Stomach smooth muscle (tissue), 2 donors: ENCODE measurements at regions not wholly inside any gene's neighbourhood (a gene's known extent, or its start where the extent isn't known, plus 50 kb on each side); places are given as distances from the start of the nearest gene placed in this dataset.

ENCODE experiments used
- H3K27ac ChIP-seq: one replicate; pipeline ENCODE4 v1.7.0; 2013; ENCODE audit warnings: mild to moderate bottlenecking, low read length, inconsistent platforms
- H3K27me3 ChIP-seq, 2 donors: one replicate each; pipeline ENCODE4 v1.7.0; 2013; ENCODE audit warnings: low read length in 2 of 2; ENCODE audit not compliant: insufficient read depth in 2 of 2, control insufficient read depth in 1 of 2
- H3K36me3 ChIP-seq, 2 donors: one replicate each; pipeline ENCODE4 v1.7.0; 2013; ENCODE audit warnings: low read length in 2 of 2; ENCODE audit not compliant: control insufficient read depth in 2 of 2, insufficient read depth in 2 of 2
- H3K4me1 ChIP-seq: one replicate; pipeline ENCODE4 v1.7.0; 2013; ENCODE audit warnings: low read length; ENCODE audit not compliant: control insufficient read depth, insufficient read depth
- H3K4me3 ChIP-seq, 2 donors: one replicate each; pipeline ENCODE4 v1.7.0; 2013; ENCODE audit warnings: low read length in 2 of 2
- H3K9ac ChIP-seq, 2 donors: one replicate each; pipeline ENCODE4 v1.7.0; 2013; ENCODE audit warnings: low read length in 2 of 2, mild to moderate bottlenecking in 1 of 2
- H3K9me3 ChIP-seq, 2 donors: one replicate each; pipeline ENCODE4 v1.7.0; 2013; ENCODE audit warnings: low read length in 2 of 2; ENCODE audit not compliant: control insufficient read depth in 2 of 2
- donor health status: healthy.
- donor health status: Pancreatic carcinoma.

DNA sequence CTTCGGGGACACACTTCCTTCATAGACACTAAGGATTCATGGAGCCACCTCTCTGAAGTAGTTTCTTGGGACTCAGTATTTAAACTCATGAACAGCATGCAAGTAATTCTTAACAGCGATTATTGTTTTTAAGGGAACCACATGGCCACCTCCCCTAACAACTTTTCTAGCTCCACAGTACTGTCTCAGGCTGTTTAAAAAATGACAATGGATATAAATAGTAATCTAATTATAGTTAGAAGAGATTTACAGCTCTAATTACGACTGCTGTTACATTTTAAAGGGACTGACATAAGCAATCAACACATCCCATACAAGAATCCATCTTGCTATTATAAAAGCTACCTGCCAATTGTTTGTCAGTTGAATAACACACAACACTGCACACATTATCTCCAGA, 72.1 kb upstream of the HDGFL1 start:
- no peak overlapping the region for H3K27ac ChIP-seq

DNA sequence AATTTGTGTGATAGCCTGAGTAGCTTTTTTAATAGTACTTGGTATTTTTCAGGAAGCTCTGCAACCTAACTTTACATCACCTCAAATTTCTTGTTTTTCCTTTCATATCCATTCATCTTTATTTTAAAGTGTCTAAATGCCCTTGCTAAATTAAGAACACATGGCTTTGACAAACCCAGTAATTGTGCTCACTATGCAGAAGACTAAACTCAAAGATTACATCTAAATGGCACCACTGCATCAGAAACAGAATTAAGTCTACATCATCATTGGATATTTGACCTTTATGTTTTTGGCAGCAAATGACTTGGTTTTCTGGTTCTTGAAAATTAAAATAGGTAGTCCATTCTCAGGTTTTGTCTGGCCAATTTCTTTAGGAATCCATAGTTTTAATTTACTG, 69.6 kb upstream of the HDGFL1 start:
- no peaks in the 10 kb centered on the region for H3K4me1 ChIP-seq
- H3K27ac ChIP-seq = no peak overlapping the region
- H3K36me3 ChIP-seq = no peaks in the 10 kb centered on the region
- H3K9me3 ChIP-seq = no peaks in the 10 kb centered on the region
- H3K9ac ChIP-seq = no peak overlapping the region
- no peak overlapping the region for H3K4me3 ChIP-seq
- H3K27me3 ChIP-seq = no peaks in the 10 kb centered on the region

More for the DNA sequence above, 72.1 kb upstream of the HDGFL1 start:
- no peaks in the 10 kb centered on the region for H3K4me1 ChIP-seq
- no peaks in the 10 kb centered on the region for H3K9me3 ChIP-seq
- no peak overlapping the region for H3K9ac ChIP-seq
- no peaks in the 10 kb centered on the region for H3K27me3 ChIP-seq
- no peaks in the 10 kb centered on the region for H3K36me3 ChIP-seq
- H3K4me3 ChIP-seq = no peak overlapping the region

DNA sequence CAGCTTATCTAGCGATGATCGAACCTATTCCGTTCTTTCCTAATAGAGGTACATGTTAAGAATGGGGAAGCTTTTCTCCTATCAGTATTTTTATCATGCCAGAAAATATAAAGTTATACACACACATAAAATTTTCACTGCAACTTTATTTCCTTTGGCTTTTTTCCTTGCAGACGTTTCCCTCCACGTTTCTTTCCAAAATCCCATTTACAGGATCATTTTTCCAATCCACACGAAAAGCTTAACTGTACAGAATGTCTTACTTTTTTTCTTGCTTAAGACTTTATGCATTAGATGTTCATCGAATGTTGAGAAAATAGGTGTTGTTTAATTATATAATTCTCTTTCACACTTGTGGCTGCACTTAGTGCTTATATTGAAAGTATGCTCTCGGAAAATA, 62.9 kb upstream of the HDGFL1 start:
- Histone ChIP-seq H3K27ac (no peak overlapping the region), H3K27me3 (no peaks in the 10 kb centered on the region), H3K4me3 (no peak overlapping the region), H3K9ac (no peak overlapping the region), H3K4me1 (no peaks in the 10 kb centered on the region), H3K36me3 (no peaks in the 10 kb centered on the region), H3K9me3 (no peaks in the 10 kb centered on the region)

DNA sequence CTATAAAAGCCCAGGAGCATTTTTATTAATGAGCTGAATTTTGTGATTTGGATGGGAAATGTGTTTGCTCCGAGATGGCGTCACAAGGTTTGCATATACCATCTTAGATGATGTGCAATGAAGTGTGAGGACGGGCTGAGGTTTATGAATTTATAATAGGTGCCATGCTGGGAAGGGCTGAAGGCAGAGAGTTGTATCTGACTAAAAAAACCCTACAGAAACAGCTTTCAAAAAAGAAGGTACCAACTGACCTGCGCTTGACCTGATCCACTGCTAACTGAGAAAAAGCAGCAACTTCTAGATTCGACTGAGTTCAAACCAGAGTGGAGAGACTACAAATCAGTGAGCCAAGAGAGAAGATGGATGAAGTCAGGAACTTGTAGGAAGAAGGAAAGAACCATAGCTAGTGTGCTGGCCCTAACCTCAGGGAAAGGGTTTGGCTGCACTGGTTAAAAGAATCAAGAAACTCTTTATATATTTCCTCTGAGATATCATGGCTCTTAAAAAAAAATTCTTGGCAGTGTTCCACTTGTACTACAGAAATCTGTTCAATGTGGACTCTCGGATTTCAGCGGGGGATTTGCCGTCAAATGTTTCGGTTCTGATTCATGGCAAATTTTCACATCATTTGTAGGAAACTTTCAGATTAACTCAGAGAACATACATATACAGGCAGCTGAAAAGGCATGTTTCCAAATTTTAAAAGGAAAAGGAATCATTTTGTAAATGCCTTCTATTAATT, 56.5 kb upstream of the HDGFL1 start:
- Histone ChIP-seq H3K27me3 (no peaks in the 10 kb centered on the region), H3K4me3 (no peak overlapping the region), H3K9me3 (no peaks in the 10 kb centered on the region), H3K9ac (no peak overlapping the region), H3K36me3 (no peaks in the 10 kb centered on the region), H3K27ac (no peak overlapping the region), H3K4me1 (no peaks in the 10 kb centered on the region)

DNA sequence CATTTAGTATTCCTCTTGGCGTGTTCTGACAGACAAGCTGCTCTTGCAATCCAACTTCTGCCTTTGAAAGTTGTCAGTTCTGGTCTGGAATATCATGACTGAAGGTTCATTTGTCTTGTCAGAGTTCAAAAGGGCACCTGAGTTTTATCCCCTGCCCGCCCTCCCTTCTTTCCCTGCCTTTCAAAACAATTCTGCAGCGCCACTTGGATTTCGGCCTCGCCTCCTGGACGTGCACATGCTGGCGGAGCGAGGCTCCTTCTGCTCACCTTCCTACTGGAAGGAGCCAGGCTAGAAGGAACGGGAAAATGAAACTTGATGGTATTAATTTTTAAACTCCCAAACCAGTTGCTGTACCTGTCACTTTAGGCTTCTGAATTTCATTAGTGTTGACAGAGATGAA, 55.7 kb upstream of the HDGFL1 start:
- H3K4me1 ChIP-seq = no peaks in the 10 kb centered on the region
- H3K4me3 ChIP-seq = no peak overlapping the region
- H3K9ac ChIP-seq = no peak overlapping the region
- H3K27me3 ChIP-seq = no peaks in the 10 kb centered on the region
- H3K36me3 ChIP-seq = no peaks in the 10 kb centered on the region
- H3K27ac ChIP-seq = no peak overlapping the region
- H3K9me3 ChIP-seq = no peaks in the 10 kb centered on the region

DNA sequence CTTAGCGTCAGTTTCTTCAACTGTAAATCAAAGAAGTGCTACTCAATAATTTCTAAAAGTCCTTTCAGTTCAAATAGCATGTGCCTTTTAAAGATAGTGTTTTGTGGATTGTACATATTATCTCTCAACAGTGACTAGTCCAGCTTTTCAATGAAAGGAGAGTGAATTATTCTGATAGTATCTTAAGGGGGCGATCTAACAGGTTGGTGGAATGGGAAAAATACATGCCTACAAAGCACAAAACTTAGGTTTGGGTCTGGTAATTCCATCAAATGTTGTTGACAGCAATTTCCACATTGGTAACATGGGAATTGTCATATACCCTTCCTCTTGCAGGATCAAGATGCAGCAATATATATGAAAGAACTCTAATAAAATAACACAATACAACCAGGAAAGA, 50.1 kb upstream of the HDGFL1 start:
- no peaks in the 10 kb centered on the region for H3K4me1 ChIP-seq
- no peak overlapping the region for H3K9ac ChIP-seq
- no peak overlapping the region for H3K27ac ChIP-seq
- no peaks in the 10 kb centered on the region for H3K9me3 ChIP-seq
- H3K36me3 ChIP-seq = no peaks in the 10 kb centered on the region
- H3K27me3 ChIP-seq = no peaks in the 10 kb centered on the region
- H3K4me3 ChIP-seq = no peak overlapping the region
